ENCODE measurements at regions not wholly inside any gene's neighbourhood (a gene's known extent, or its start where the extent isn't known, plus 50 kb on each side); places are given as distances from the start of the nearest gene placed in this dataset.

GRCh38 chr2:111250448-111251030, 129.8 kb downstream of the BCL2L11 start:
- TF ChIP-seq ZNF274 (IDR thresholded peaks at IDR 0.05; ENCODE audit: low read depth, low read length) (no peak), YY1 (IDR thresholded peaks at IDR 0.05; ENCODE audit: insufficient read depth, insufficient read length) (no peak)

All from NT2/D1 (cell line).